ENCODE measurements at regions not wholly inside any gene's neighbourhood (a gene's known extent, or its start where the extent isn't known, plus 50 kb on each side); places are given as distances from the start of the nearest gene placed in this dataset.

DNA sequence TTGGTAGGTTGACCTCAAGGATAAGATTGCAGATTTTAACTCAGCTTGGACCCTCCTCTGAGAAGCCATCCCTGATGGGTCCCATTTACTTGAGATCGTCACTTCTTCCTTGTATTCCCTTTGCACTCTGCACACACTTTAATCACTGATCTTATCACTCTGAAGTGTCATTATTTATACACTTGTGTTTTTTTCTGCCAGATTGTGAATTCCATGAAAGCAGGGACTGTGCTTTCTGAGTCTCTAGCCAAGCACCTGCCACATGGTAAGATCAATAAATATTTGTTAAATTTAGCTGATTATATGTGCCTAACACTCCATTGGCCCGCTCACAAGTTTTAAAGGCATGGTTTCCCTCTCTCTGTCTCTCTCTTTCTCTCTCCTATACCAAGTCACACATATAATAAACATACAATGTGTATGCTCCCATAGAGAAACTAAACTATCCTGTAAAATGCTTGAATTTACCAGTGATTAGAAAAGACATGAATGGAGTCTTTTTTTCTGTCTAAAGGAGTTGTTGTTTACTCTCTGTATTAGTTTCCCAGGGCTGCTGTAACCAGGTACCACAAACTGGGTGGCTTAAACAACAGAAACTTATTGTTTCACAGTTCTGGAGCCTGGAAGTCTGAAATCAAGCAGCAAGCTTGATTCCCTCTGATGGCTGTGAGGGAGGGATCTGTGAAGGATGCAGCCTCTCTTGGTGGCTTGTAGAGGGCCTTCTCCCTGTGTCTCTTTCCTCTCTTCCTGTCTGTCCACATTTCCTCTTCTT, 105.2 kb upstream of the GADD45A start:
- CTCF ChIA-PET: no interaction called here
- TF ChIP-seq, protein P1, sequence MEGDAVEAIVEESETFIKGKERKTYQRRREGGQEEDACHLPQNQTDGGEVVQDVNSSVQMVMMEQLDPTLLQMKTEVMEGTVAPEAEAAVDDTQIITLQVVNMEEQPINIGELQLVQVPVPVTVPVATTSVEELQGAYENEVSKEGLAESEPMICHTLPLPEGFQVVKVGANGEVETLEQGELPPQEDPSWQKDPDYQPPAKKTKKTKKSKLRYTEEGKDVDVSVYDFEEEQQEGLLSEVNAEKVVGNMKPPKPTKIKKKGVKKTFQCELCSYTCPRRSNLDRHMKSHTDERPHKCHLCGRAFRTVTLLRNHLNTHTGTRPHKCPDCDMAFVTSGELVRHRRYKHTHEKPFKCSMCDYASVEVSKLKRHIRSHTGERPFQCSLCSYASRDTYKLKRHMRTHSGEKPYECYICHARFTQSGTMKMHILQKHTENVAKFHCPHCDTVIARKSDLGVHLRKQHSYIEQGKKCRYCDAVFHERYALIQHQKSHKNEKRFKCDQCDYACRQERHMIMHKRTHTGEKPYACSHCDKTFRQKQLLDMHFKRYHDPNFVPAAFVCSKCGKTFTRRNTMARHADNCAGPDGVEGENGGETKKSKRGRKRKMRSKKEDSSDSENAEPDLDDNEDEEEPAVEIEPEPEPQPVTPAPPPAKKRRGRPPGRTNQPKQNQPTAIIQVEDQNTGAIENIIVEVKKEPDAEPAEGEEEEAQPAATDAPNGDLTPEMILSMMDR (IDR thresholded peaks at IDR 0.05): no peak
- H3K9me3 Mint-ChIP-seq: no peaks in the 10 kb centered on the region
- no peak for ATAC-seq (ENCODE audit: low read depth)
- H3K4me3 Mint-ChIP-seq: no peak overlapping the region
- POLR2A ChIA-PET: no interaction called here
- H3K27ac Mint-ChIP-seq: no peak overlapping the region
- DNase-seq: no peak
- H3K4me1 Mint-ChIP-seq: no peaks in the 10 kb centered on the region
- no peaks in the 10 kb centered on the region for H3K36me3 Mint-ChIP-seq (ENCODE audit: low read depth)
- intact Hi-C loops (cut with micrococcal nuclease): no loop called here
- H3K27me3 Mint-ChIP-seq: no peaks in the 10 kb centered on the region

DNA sequence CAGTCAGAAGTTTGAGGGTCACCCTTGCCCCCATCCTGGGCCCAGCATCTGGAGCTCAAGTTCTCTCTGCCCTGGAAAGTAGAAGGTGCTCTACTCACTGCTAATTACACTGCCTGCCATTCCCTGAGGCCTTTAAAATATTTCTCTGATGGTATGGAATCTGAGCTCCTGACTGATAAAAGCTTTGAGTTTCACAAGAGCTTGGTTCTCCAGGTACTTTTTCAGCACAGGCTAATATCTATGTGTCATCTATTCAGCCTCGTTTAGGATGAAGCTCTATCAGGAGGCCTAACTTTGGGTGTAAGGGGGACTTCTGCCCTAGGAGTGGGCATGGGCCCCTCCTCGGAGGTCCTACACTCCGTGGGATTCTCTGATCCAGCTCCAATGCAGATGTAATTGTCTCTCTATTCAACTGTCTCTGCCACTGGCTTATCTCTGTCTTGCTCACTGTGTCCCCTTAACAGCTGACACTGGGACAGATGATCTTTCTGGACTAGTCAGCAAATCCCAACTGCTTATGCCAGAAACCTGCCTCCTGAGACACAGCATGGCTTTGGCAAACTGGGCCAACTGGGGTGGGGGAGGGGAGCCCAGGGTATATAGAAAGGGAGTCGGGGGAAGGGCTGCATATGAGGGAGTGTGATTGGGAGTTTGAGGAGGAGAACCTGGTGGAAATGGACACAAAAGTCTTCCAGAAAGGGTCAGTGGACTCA, 104.2 kb upstream of the GADD45A start:
- H3K27ac Mint-ChIP-seq: no peak overlapping the region
- ATAC-seq (ENCODE audit: low read depth): no peak
- POLR2A ChIA-PET: no interaction called here

DNA sequence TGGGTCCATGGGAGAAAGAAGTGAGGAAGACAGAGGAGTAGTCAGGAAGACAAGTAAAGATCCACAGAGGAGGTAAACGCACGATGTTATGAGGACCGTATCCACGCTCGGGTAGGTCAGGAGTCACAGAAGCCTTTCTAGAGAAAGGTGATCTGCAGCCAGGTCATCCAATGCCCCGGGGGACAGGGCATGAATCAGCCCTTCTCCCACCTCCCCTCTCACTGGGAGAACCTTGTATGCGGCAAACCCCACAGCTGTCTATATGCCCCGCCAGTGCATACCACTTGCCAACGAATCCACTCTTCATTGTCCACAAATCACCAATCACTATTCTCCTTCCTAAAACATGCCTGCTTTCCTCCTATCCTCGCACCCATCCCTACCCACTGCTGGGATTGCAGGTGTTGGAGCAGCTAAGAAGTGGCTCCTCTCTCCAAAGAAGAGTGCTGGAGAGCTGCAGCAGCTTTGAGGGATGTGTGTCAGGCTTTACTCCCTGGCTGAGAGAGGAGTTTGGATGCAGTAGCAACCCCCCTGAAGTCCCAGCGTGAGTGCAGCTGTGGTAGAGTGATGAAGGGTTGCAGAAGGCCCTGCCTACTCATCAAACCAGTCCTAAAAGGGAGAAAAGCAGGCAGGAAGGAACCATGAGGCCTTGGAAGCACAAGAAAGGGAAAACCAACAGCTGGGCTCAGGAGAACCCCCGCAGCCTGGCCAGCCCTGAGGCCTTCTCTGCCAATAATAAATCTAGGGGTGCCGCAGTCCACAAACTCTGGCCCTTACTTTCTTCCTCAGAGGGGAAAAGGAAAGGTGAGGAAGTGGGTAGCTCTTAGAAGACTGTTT, 102.2 kb upstream of the GADD45A start:
- no peak overlapping the region for H3K4me3 Mint-ChIP-seq
- CTCF ChIA-PET: interaction anchor here (1.2 to 2.1 kb wide), 2 partner anchors 12 to 178 kb away, joined by 3 to 6 read pairs; no protein-coding TSS in a partner anchor
- POLR2A ChIA-PET: no interaction called here
- H3K27me3 Mint-ChIP-seq: peaks cover 3% of the 10 kb centered on the region
- no peaks in the 10 kb centered on the region for H3K4me1 Mint-ChIP-seq
- no peaks in the 10 kb centered on the region for H3K9me3 Mint-ChIP-seq
- intact Hi-C loops (cut with micrococcal nuclease): no loop called here
- no peak overlapping the region for H3K27ac Mint-ChIP-seq
- TF ChIP-seq, protein P1 (IDR thresholded peaks at IDR 0.05): no peak
- ATAC-seq (ENCODE audit: low read depth) (no peak), DNase-seq (no peak)
- H3K36me3 Mint-ChIP-seq (ENCODE audit: low read depth): no peaks in the 10 kb centered on the region

More for the DNA sequence above, 104.2 kb upstream of the GADD45A start:
- no peak for DNase-seq
- no peaks in the 10 kb centered on the region for H3K27me3 Mint-ChIP-seq
- no peak overlapping the region for H3K4me3 Mint-ChIP-seq
- intact Hi-C loops (cut with micrococcal nuclease): no loop called here
- H3K4me1 Mint-ChIP-seq: no peaks in the 10 kb centered on the region
- TF ChIP-seq, protein P1 (IDR thresholded peaks at IDR 0.05): no peak
- no peaks in the 10 kb centered on the region for H3K36me3 Mint-ChIP-seq (ENCODE audit: low read depth)
- CTCF ChIA-PET: no interaction called here
- no peaks in the 10 kb centered on the region for H3K9me3 Mint-ChIP-seq

DNA sequence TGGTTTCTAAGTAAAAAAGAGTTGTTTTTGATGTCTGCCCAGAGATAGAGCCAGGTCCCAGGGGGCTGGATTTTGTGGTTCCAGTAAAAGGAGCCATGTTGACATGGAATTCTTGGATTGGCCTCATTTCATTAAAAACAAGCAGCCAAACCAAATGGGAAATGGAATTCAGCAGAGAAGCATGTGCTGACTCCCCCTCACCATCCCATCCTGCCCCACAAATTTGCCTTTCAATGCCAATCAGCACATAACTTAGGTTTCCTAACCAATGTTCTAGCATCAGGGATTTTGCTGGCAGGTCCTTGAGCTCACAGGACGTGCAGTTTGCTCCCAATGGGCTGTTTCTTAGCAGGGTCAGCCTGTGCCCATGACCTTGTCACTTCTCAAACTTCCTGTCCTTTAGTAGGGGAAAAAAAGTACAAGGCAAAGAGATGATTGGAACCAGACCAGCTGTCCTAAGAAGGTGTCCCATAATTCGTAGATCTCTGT, 101.5 kb upstream of the GADD45A start:
- H3K4me1 Mint-ChIP-seq: no peaks in the 10 kb centered on the region
- peaks cover 3% of the 10 kb centered on the region for H3K27me3 Mint-ChIP-seq
- intact Hi-C loops (cut with micrococcal nuclease): no loop called here
- DNase-seq (no peak), ATAC-seq (ENCODE audit: low read depth) (no peak)
- ChIA-PET CTCF (interaction anchor here (2.1 kb wide), 1 partner anchor 177 kb away, joined by 6 read pairs; no protein-coding TSS in a partner anchor), POLR2A (no interaction called here)
- H3K27ac Mint-ChIP-seq: no peak overlapping the region
- no peaks in the 10 kb centered on the region for H3K36me3 Mint-ChIP-seq (ENCODE audit: low read depth)
- no peak overlapping the region for H3K4me3 Mint-ChIP-seq
- TF ChIP-seq, protein P1 (IDR thresholded peaks at IDR 0.05): no peak
- no peaks in the 10 kb centered on the region for H3K9me3 Mint-ChIP-seq

Measured in activated B cell treated with CpG ODN at 0.5 μM for 24 hours (primary cell).